NOMO-1 (cell line): ENCODE measurements at regions not wholly inside any gene's neighbourhood (a gene's known extent, or its start where the extent isn't known, plus 50 kb on each side); places are given as distances from the start of the nearest gene placed in this dataset.
"Not testable (repeated sequence)": the region's sequence is repeated elsewhere in the genome, so short reads cannot be mapped to it uniquely, and the experiment has no call there.

Source experiments
- DNase-seq, 2 experiments: peaks; one replicate each; lab custom pipeline; 2025; ENCODE audit not compliant: unreplicated experiment in 2 of 2; lab: John Stamatoyannopoulos, UW

DNA sequence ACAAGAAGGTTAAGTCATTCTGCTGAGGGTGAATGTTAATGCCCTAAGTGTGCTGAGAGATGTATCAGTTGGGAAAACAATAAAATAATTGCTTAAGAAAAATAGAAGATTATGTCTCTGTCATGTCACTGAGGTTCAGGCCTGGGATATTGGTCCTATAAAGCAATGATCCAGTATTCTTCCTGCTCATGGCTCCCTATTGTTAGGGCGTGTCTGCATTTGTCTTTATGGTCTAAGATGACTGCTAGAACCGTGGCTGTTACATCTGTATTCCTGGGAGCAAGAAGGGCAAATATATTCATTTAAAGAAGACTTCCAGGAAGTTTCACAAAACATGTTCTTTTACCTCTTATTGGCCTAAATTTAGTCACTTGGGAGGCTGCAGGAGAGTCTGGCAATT lies 125.0 kb downstream of the KCNE4 start:
- no peak for DNase-seq

DNA sequence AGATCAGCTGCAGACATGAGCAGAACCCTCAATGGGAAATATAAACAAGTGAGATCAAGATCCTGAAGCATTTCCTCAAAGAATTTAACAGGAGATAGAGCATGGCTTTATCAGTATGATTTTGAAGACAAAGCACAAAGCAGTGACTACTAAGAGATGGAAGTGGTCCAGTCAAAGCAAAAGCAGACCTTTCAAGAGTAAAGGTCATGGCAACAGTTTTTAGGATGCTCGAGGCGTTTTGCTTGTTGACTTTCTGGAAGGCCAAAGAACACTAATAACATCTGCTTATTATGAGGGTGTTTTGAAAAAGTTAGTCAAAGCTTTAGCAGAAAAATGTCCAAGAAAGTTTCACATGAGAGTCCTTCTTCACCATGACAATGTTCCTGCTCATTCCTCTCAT lies 128.5 kb downstream of the KCNE4 start:
- no peak for DNase-seq

GRCh38 chr2:223181561-223181960 lies 129.6 kb downstream of the KCNE4 start:
- no peak for DNase-seq

- DNase-seq, result no peak
These were observed 130.4 kb downstream of the KCNE4 start for GRCh38 chr2:223182356-223182755.

DNA sequence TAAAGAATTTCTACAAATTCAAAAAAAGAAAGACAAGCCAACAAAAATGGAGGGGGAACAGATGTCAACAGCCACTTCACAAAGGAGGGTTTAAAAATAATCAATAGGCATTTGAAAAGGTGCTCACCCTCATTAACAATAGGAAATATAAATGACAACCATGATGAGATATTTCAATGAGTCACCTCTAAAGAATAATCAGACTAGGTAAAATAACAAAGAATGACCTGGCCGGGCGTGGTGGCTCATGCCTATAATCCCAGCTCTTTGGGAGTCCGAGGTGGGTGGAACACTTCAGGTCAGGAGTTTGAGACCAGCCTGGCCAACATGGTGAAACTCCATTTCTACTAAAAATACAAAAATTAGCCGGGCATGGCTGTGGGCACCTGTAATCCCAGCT lies 133.6 kb downstream of the KCNE4 start:
- DNase-seq, result no peak

DNA sequence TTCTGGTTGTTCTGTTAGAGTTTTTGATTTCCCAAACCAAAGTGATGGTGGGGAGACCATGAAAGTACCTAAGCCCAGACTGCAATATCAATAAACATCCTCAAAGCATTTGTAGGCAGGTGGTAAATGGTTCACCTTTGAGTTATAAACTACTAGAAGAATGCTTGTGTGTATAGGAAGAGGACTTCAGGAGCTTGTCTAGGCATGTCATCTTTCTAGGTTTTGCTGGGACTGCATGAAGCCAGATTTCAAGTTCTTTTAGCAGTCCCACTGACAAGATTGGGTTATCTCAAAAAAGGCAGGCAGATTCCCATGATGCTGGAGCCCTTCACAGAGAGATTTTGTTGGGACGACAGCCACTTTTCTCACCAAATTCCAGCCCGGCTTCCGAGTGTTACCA lies 135.3 kb downstream of the KCNE4 start:
- no peak for DNase-seq

DNA sequence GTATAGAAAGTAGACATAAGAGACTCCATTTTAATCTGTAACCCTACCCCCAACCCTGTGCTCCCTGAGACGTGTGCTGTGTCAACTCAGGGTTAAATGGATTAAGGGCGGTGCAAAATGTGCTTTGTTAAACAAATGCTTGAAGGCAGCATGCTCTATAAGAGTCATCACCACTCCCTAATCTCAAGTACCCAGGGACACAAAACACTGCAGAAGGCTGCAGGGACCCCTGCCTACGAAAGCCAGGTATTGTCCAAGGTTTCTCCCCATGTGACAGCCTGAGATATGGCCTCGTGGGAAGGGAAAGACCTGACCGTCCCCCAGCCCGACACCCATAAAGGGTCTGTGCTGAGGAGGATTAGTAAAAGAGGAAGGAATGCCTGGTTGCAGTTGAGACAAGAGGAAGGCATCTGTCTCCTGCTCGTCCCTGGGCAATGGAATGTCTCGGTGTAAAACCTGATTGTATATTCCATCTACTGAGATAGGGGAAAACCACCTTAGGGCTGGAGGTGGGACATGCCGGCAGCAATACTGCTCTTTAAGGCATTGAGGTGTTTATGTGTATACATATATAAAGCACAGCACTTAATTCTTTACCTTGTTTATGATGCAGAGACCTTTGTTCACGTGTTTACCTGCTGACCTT lies 138.7 kb downstream of the KCNE4 start:
- not testable (repeated sequence) for DNase-seq

GRCh38 chr2:223196331-223196730 lies 144.3 kb downstream of the KCNE4 start:
- no peak for DNase-seq

DNA sequence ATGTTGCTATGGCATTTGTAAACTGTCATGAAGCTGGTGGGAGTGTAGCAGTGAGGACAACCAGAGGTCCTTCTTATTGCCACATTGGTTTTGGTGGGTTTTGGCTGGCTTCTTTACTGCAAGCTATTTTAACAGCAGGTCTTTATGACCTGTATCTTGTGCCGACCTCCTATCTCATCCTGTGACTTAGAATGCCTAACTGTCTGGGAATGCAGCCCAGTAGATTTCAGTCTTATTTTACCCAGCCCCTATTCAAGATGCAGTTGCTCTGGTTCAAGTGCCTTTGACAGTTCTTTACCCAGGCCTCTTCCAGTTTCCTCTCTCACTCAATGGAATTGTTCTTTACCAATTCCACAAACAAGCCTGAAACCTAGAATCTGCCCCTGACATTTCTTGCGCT lies 145.1 kb downstream of the KCNE4 start:
- no peak for DNase-seq

DNA sequence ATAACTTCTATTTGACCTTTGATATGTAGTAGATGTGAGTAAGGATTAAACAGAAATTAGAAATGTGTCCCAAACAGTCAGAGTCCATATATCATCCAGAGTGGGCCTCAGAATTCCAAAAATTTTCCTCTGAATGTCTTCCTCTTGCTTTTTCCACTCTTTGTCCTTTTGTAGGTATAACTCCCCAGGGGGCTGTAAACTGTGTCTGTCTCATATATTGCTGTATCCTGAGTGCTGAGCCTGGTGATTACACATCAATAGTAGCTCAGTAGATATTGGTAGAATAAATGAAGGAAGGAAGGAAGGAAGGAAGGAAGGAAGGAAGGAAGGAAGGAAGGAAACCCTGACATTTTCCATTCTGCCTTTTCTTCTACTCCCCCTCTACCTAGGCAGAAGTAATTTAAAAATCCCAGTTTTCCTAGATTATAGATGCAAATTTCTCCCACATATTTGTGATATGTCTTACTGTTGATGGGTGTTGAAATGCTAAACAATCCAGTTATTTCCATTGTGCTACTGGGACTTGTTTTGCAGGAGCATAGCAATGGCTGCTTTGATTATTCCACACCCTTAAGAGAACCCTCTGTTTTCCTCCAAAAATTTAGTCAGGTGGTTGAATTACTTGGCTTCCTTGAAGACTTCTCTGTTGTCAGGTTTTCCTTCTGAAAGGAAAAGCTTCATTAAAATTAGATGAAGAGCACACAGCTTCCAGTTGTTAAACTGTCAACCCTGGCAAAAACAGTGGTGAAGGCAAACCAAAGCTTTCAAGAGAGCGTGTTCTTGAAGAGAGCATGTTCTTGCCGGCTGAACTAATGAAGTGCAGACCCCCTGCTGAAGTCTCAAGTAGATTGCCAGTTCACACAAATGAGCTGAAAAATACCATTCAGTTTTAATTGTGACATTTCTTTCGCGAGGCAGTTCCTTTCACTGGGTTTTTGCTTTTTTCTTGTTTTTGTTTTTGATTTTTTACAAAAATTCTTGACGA lies 147.8 kb downstream of the KCNE4 start:
- no peak for DNase-seq

- DNase-seq, result no peak
These were observed 152.3 kb downstream of the KCNE4 start for GRCh38 chr2:223203971-223204929.

GRCh38 chr2:223210489-223210888 lies 158.5 kb downstream of the KCNE4 start:
- no peak for DNase-seq

DNA sequence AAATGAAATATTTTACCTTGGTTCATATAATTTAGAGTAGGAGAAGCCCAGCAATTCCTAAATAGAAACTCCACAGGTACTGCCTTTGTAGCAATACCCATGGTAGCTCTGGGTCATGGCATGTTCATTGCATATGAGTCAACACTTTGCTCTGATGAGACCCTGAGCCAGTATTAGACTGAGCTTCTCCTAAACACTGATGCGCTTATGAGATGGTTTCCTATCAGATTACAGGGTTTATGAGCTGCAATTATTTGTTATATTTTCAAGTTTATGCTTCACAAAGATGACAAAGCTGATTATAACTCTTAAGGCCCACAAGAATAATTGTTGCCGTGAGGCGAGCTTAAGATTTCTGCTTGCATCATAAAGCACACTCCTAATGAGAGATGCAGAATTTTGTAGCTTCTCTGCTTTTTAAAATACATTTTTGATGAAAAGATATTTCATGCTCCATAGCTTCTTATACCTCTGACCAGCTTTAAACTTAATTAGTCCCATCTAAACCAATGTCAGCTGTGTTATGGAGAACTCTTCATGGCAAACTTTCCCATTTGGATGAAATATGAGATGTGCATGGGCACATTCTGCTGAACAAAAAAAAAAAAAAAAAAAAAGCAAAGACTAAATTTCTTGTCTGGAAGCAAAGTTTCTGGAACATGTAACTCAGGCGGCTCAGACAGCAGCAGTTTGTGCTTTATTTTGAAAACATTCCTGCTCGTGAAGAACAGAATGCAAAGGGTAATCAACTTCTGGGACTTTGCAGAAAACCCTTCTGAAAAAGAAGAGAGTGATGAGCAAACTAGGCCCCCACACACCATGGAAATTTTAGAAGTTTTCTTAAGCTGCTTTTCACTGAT lies 162.6 kb downstream of the KCNE4 start:
- DNase-seq, result no peak

GRCh38 chr2:223215254-223215516 lies 163.2 kb downstream of the KCNE4 start:
- no peak for DNase-seq

- no peak for DNase-seq
These were observed 165.4 kb downstream of the KCNE4 start for GRCh38 chr2:223217373-223217772.

- no peak for DNase-seq
These were observed 166.7 kb downstream of the KCNE4 start for GRCh38 chr2:223218587-223219178.

- DNase-seq, result no peak
These were observed 168.1 kb downstream of the KCNE4 start for GRCh38 chr2:223219872-223220657.

DNA sequence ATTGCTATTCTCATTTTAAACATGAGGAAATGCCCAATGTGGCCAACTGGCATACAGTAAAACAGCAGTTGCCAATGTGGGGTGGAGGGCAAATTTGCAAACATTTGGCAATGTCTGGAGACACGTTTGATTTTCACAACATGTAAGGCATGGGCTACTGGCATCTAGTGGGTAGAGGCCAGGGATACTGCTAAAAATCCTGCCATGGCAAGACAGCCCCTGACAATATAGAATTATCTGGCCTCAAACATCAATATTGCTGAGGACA lies 168.6 kb downstream of the KCNE4 start:
- no peak for DNase-seq

GRCh38 chr2:223221139-223221835 lies 169.3 kb downstream of the KCNE4 start:
- DNase-seq, result no peak
